Thyroid gland (tissue), 4 donors: ENCODE measurements at regions not wholly inside any gene's neighbourhood (a gene's known extent, or its start where the extent isn't known, plus 50 kb on each side); places are given as distances from the start of the nearest gene placed in this dataset.

Experiments used
- CTCF ChIP-seq, 6 experiments: fragments of 200-600 bp in 3 of 6; fragments of 450-650 bp in 3 of 6; sonication (generic) in 3 of 6; IDR thresholded peaks; one replicate each; pipeline ENCODE4 v1.5.1; 2016 to 2019; ENCODE audit warnings: antibody characterized with exemption in 6 of 6, mild to moderate bottlenecking in 2 of 6, inconsistent platforms in 1 of 6, moderate library complexity in 1 of 6
- POLR2A ChIP-seq, 2 donors: fragments of 450-650 bp; IDR thresholded peaks; one replicate each; pipeline ENCODE4 v1.6.1; 2017; ENCODE audit warnings: antibody characterized with exemption in 2 of 2, mild to moderate bottlenecking in 2 of 2, moderate library complexity in 1 of 2

GRCh38 chr14:61897300-61897699 lies 135.1 kb downstream of the SNAPC1 start:
- no peak for TF ChIP-seq CTCF (IDR thresholded peaks at IDR 0.05)
- no peak for TF ChIP-seq POLR2A (IDR thresholded peaks at IDR 0.05)
